B cell (primary cell): ENCODE measurements at regions not wholly inside any gene's neighbourhood (a gene's known extent, or its start where the extent isn't known, plus 50 kb on each side); places are given as distances from the start of the nearest gene placed in this dataset.
A peak's percentile ranks its signal among the peaks of the same experiment; 100 is the strongest.

Experiments
- ATAC-seq: fragments of 200-7000 bp; cut with Tn5 transposase; one replicate; pipeline ENCODE4 v1.10.0; 2021; ENCODE audit warnings: low read depth, mild to moderate bottlenecking, moderate number of reproducible peaks, moderate library complexity
- CTCF ChIA-PET: fragments of 350-600 bp; sonication (Branson Sonifier 250); formaldehyde crosslinking; loops from one replicate; lab custom pipeline; 2021; ENCODE audit warnings: antibody characterized with exemption, inconsistent platforms; lab: Charles Lee
- POLR2A ChIA-PET: fragments of 350-600 bp; sonication (Branson Sonifier 250); formaldehyde crosslinking; loops from one replicate; lab custom pipeline; 2021; ENCODE audit warnings: antibody characterized with exemption; lab: Charles Lee
- DNase-seq: peaks from one replicate; pipeline ENCODE4 v3.0.0; 2013
- H2AFZ ChIP-seq: 2 replicates; pipeline ENCODE4 v1.6.1; 2012; ENCODE audit warnings: mild to moderate bottlenecking, low read depth, low read length; ENCODE audit not compliant: insufficient read depth, poor library complexity, severe bottlenecking
- H3K27ac ChIP-seq, 2 donors: 1 replicate in 1 of 2; 2 replicates in 1 of 2; pipeline ENCODE4 v1.5.1; 2012 to 2013; ENCODE audit warnings: low read length in 2 of 2, mild to moderate bottlenecking in 2 of 2, moderate library complexity in 1 of 2
- H3K27me3 ChIP-seq, 4 experiments: fragments of 200-600 bp in 1 of 4; sonication (generic) in 1 of 4; replicated peaks in 1 of 4; 1 replicate in 2 of 4; 2 replicates in 2 of 4; pipeline versions ENCODE4 v1.6.1 to v1.7.0; 2013 to 2016; ENCODE audit warnings: low read length in 3 of 4, mild to moderate bottlenecking in 2 of 4, mixed read lengths in 1 of 4, moderate library complexity in 1 of 4; ENCODE audit not compliant: insufficient read depth in 4 of 4, control insufficient read depth in 3 of 4; ENCODE audit errors: control extremely low read depth in 1 of 4
- H3K36me3 ChIP-seq, 2 experiments: replicated peaks in 1 of 2; 1 replicate in 1 of 2; 2 replicates in 1 of 2; pipeline versions ENCODE4 v1.6.1 to v1.7.1; 2013; ENCODE audit warnings: low read length in 1 of 2; ENCODE audit not compliant: insufficient read depth in 2 of 2, control insufficient read depth in 1 of 2; ENCODE audit errors: control extremely low read depth in 1 of 2, extremely low read depth in 1 of 2
- H3K4me1 ChIP-seq, 2 donors: fragments of 200-600 bp in 1 of 2; sonication (generic) in 1 of 2; 1 replicate in 1 of 2; 2 replicates in 1 of 2; pipeline versions ENCODE4 v1.5.1 to v1.6.1; 2013 to 2017; ENCODE audit warnings: low read length in 2 of 2; ENCODE audit not compliant: control insufficient read depth in 2 of 2, insufficient read depth in 2 of 2
- H3K4me2 ChIP-seq: replicated peaks from 2 replicates; pipeline ENCODE3; 2012; ENCODE audit warnings: mild to moderate bottlenecking, low read depth, low read length; ENCODE audit not compliant: poor library complexity, severe bottlenecking
- H3K4me3 ChIP-seq, 5 experiments: fragments of 200-600 bp in 1 of 5; sonication (generic) in 1 of 5; 1 replicate in 3 of 5; 2 replicates in 2 of 5; pipeline versions ENCODE4 v1.5.1 to v1.7.0; 2011 to 2016; ENCODE audit warnings: low read length in 4 of 5, mild to moderate bottlenecking in 4 of 5, low read depth in 2 of 5, control low read depth in 1 of 5, moderate library complexity in 1 of 5; ENCODE audit not compliant: insufficient read depth in 1 of 5; ENCODE audit errors: control extremely low read depth in 1 of 5, extremely low read depth in 1 of 5
- H3K79me2 ChIP-seq: fragments of 200-600 bp; sonication (generic); one replicate; pipeline ENCODE4 v1.6.0; 2016; ENCODE audit warnings: low read length; ENCODE audit not compliant: control insufficient read depth, insufficient read depth
- H3K9ac ChIP-seq: fragments of 200-600 bp; sonication (generic); 2 replicates; pipeline ENCODE4 v1.6.1; 2017; ENCODE audit warnings: mild to moderate bottlenecking, low read length, moderate library complexity
- H3K9me3 ChIP-seq, 3 donors: one replicate each; pipeline versions ENCODE4 v1.6.1 to v1.7.1; 2013; ENCODE audit warnings: low read length in 2 of 3; ENCODE audit not compliant: control insufficient read depth in 2 of 3, insufficient read depth in 1 of 3; ENCODE audit errors: control extremely low read depth in 1 of 3
- H4K20me1 ChIP-seq: 2 replicates; pipeline ENCODE4 v1.6.0; 2012; ENCODE audit warnings: mild to moderate bottlenecking, low read length; ENCODE audit not compliant: insufficient read depth, control insufficient read depth, poor library complexity, severe bottlenecking
- H3K27ac Mint-ChIP-seq: one replicate; pipeline ENCODE4 v1.8.0; 2021; ENCODE audit warnings: mixed read lengths
- H3K27me3 Mint-ChIP-seq: one replicate; pipeline ENCODE4 v1.8.0; 2021; ENCODE audit warnings: mixed read lengths
- H3K4me1 Mint-ChIP-seq: one replicate; pipeline ENCODE4 v1.8.0; 2021; ENCODE audit warnings: mixed read lengths
- H3K4me3 Mint-ChIP-seq: one replicate; pipeline ENCODE4 v1.8.0; 2021; ENCODE audit warnings: mixed read lengths
- H3K9me3 Mint-ChIP-seq: one replicate; pipeline ENCODE4 v1.8.0; 2022; ENCODE audit warnings: mixed read lengths; ENCODE audit not compliant: insufficient read depth
- CTCF ChIP-seq: fragments of 200-600 bp; IDR thresholded peaks from one replicate; pipeline ENCODE4 v1.8.0; 2022; ENCODE audit warnings: antibody characterized with exemption, mild to moderate bottlenecking
- EZH2 ChIP-seq: IDR thresholded peaks from 2 replicates; pipeline ENCODE4 v1.6.1; 2012; ENCODE audit warnings: borderline replicate concordance, low read depth, mild to moderate bottlenecking, moderate library complexity, low read length; ENCODE audit not compliant: insufficient read depth, poor library complexity, severe bottlenecking
- WGBS: methylation state at CpG from one replicate; pipeline ENCODE4 v1.1.5; 2013; ENCODE audit warnings: missing lambda C conversion rate; ENCODE audit not compliant: insufficient coverage; 5-methylcytosine and 5-hydroxymethylcytosine counted together
- intact Hi-C: fragments of 100-400 bp; cut with micrococcal nuclease; formaldehyde crosslinking; loops from one replicate; pipeline ENCODE4 v1.10.0; 2022

- Histone ChIP-seq H3K79me2 (peaks cover 8% of the 10 kb centered on the region), H3K9ac (no peak overlapping the region), H3K4me1 (peaks cover 42 to 44% of the 10 kb centered on the region in 2 donors), H3K36me3 (no peaks in the 10 kb centered on the region), H3K4me2 (peak overlapping the region; percentile 77), H3K9me3 (no peaks in the 10 kb centered on the region), H3K27me3 (no peaks in the 10 kb centered on the region), H3K4me3 (no peak overlapping the region), H2AFZ (no peak overlapping the region), H3K27ac (peak overlapping the region; percentile 78 to 93), H4K20me1 (no peaks in the 10 kb centered on the region)
- DNase-seq (no peak), ATAC-seq (no peak)
- 100% methylated on average over 3 of the region's 4 CpGs for WGBS
- Mint-ChIP-seq H3K27me3 (no peaks in the 10 kb centered on the region), H3K4me3 (no peak overlapping the region), H3K9me3 (no peaks in the 10 kb centered on the region), H3K4me1 (peaks cover 46% of the 10 kb centered on the region), H3K27ac (peak overlapping the region; percentile 64)
- CTCF ChIA-PET, result interaction anchor here (0.6 to 4.3 kb wide), 33 partner anchors 10 to 352 kb away, joined by 3 to 84 read pairs (median 6); partner anchors contain the start of gene TOP3B
- TF ChIP-seq CTCF, result peak; percentile 33
- no peak for TF ChIP-seq EZH2
- intact Hi-C loops, result loop anchor here (2.0 to 10.0 kb wide), 2 partner anchors 79 to 295 kb away; no protein-coding TSS in a partner anchor
- POLR2A ChIA-PET, result interaction anchor here (1.2 to 1.8 kb wide), 5 partner anchors 33 to 98 kb away, joined by 3 to 13 read pairs (median 6); no protein-coding TSS in a partner anchor
These were observed 127.3 kb upstream of the TOP3B start for GRCh38 chr22:22109693-22110466.

- Histone ChIP-seq H3K9ac (no peak overlapping the region), H2AFZ (no peak overlapping the region), H3K27ac (no peak overlapping the region), H4K20me1 (no peaks in the 10 kb centered on the region), H3K9me3 (no peaks in the 10 kb centered on the region), H3K4me2 (no peak overlapping the region), H3K4me3 (no peak overlapping the region), H3K27me3 (no peaks in the 10 kb centered on the region), H3K79me2 (peaks cover 8% of the 10 kb centered on the region), H3K36me3 (no peaks in the 10 kb centered on the region), H3K4me1 (peaks cover 26 to 28% of the 10 kb centered on the region in 2 donors)
- TF ChIP-seq CTCF (no peak), EZH2 (no peak)
- ChIA-PET POLR2A (no interaction called here), CTCF (interaction anchor here (0.6 to 1.5 kb wide), 4 partner anchors 63 to 1645 kb away, joined by 3 to 4 read pairs (median 3); no protein-coding TSS in a partner anchor)
- Mint-ChIP-seq H3K4me1 (peaks cover 38% of the 10 kb centered on the region), H3K4me3 (no peak overlapping the region), H3K27me3 (no peaks in the 10 kb centered on the region), H3K9me3 (no peaks in the 10 kb centered on the region), H3K27ac (no peak overlapping the region)
- no peak for DNase-seq
- intact Hi-C loops, result no loop called here
- ATAC-seq, result no peak
These were observed 124.3 kb upstream of the TOP3B start for GRCh38 chr22:22106855-22107254.
